SK-N-MC (cell line): ENCODE measurements at regions not wholly inside any gene's neighbourhood (a gene's known extent, or its start where the extent isn't known, plus 50 kb on each side); places are given as distances from the start of the nearest gene placed in this dataset.

Experiments
- EZH2 ChIP-seq: fragments of 200-600 bp; sonication (generic); IDR thresholded peaks from one replicate; pipeline ENCODE4 v1.6.1; 2017; ENCODE audit warnings: antibody characterized with exemption
- POLR2AphosphoS5 ChIP-seq: IDR thresholded peaks from 2 replicates; pipeline ENCODE4 v1.6.1; 2012; ENCODE audit warnings: mild to moderate bottlenecking, low read depth, low read length, borderline replicate concordance

- TF ChIP-seq POLR2AphosphoS5 (no peak), EZH2 (no peak)
Observed at GRCh38 chr5:8875722-8876121, 670.2 kb downstream of the SEMA5A start.
